ENCODE measurements at regions not wholly inside any gene's neighbourhood (a gene's known extent, or its start where the extent isn't known, plus 50 kb on each side); places are given as distances from the start of the nearest gene placed in this dataset.

DNA sequence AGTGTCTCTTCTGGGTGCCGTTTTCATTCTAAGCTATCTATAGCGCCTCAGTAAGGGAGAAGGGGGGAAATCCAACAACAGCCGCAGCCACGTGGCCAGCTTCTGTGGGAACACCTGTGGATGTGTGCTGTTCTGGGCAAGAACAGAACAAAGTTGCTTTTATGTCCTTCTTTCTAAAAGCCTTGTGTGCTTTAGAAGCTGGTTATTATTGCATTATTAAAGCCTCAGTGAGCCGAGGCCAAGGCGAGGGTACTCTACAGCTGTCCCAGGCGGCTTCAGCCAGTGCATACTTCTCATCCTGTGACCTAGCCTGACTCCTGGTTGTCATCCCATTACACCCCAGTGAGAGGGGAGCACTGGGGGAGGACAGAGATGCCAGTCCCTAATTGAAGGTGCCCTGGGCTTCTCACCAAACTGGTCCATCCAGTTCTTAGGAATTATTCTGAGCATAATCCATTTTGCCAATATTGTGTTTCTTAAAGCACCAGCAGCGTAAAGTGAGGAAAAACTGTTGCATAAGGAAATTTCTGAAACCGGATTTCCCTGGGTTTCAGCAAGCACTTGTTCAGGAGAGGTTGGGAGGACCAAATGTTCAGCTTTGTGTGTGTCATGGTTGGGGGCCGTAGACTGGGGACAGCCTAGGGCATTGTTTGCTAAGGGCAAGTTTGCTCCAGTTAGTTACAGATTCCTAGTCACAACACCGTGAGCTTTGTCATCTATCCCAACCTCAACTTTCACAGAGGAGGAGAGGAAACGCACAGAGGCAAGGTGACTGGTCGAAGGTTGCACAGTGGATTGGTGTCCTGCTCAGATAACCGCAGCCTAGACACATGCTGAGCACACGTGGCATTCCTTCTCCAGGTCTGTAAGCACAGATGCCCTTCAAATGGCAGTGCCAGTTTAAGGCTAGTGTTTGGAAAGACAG is 61.0 kb upstream of the ATP1A1 start:
- TF ChIP-seq RFX5 (IDR thresholded peaks at IDR 0.05; ENCODE audit: low read depth, low read length) = no peak
- no peak for TF ChIP-seq RAD21 (IDR thresholded peaks at IDR 0.05; ENCODE audit: low read length)
- TF ChIP-seq POLR2A (IDR thresholded peaks at IDR 0.05; ENCODE audit: low read depth, low read length) = no peak
- TF ChIP-seq, protein P1, sequence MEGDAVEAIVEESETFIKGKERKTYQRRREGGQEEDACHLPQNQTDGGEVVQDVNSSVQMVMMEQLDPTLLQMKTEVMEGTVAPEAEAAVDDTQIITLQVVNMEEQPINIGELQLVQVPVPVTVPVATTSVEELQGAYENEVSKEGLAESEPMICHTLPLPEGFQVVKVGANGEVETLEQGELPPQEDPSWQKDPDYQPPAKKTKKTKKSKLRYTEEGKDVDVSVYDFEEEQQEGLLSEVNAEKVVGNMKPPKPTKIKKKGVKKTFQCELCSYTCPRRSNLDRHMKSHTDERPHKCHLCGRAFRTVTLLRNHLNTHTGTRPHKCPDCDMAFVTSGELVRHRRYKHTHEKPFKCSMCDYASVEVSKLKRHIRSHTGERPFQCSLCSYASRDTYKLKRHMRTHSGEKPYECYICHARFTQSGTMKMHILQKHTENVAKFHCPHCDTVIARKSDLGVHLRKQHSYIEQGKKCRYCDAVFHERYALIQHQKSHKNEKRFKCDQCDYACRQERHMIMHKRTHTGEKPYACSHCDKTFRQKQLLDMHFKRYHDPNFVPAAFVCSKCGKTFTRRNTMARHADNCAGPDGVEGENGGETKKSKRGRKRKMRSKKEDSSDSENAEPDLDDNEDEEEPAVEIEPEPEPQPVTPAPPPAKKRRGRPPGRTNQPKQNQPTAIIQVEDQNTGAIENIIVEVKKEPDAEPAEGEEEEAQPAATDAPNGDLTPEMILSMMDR (conservative IDR thresholded peaks at IDR 0.05; ENCODE audit: low read depth, low read length) = no peak
- TF ChIP-seq RCOR1 (IDR thresholded peaks at IDR 0.05; ENCODE audit: insufficient replicate concordance, low read length) = no peak
- no peak for TF ChIP-seq MAFK (IDR thresholded peaks at IDR 0.05; ENCODE audit: low read depth, low read length)
- no peak for TF ChIP-seq CHD1 (IDR thresholded peaks at IDR 0.05; ENCODE audit: low read depth, low read length)
